Neuronal stem cell (in vitro differentiated cells): ENCODE measurements at regions not wholly inside any gene's neighbourhood (a gene's known extent, or its start where the extent isn't known, plus 50 kb on each side); places are given as distances from the start of the nearest gene placed in this dataset.
"Not testable (repeated sequence)": the region's sequence is repeated elsewhere in the genome, so short reads cannot be mapped to it uniquely, and the experiment has no call there.

Experiments
- DNase-seq: peaks from one replicate; pipeline ENCODE4 v3.0.0-alpha.2; 2013; ENCODE audit warnings: low spot score
- H2AFZ ChIP-seq: one replicate; pipeline ENCODE4 v1.6.1; 2013; ENCODE audit warnings: mild to moderate bottlenecking, low read length, inconsistent platforms
- H2AK5ac ChIP-seq: 2 replicates; pipeline ENCODE4 v1.6.1; 2013; ENCODE audit warnings: low read depth, mild to moderate bottlenecking, inconsistent platforms, low read length, moderate library complexity, mixed read lengths
- H2BK120ac ChIP-seq: 2 replicates; pipeline ENCODE4 v1.6.1; 2013; ENCODE audit warnings: low read depth, mild to moderate bottlenecking, inconsistent platforms, low read length, moderate library complexity, mixed read lengths
- H2BK12ac ChIP-seq: one replicate; pipeline ENCODE4 v1.6.1; 2013; ENCODE audit warnings: low read length, inconsistent platforms
- H2BK15ac ChIP-seq: 2 replicates; pipeline ENCODE4 v1.6.1; 2013; ENCODE audit warnings: mild to moderate bottlenecking, low read length, inconsistent platforms, mixed read lengths
- H2BK5ac ChIP-seq: one replicate; pipeline ENCODE4 v1.6.1; 2013; ENCODE audit warnings: inconsistent platforms, mild to moderate bottlenecking, low read length, moderate library complexity
- H3K14ac ChIP-seq: one replicate; pipeline ENCODE4 v1.6.1; 2013; ENCODE audit warnings: low read length, inconsistent platforms
- H3K18ac ChIP-seq: 2 replicates; pipeline ENCODE4 v1.6.1; 2013; ENCODE audit warnings: low read length, inconsistent platforms
- H3K23ac ChIP-seq: 2 replicates; pipeline ENCODE4 v1.6.1; 2013; ENCODE audit warnings: low read depth, mild to moderate bottlenecking, mixed read lengths, low read length, inconsistent platforms; ENCODE audit not compliant: poor library complexity
- H3K27ac ChIP-seq: replicated peaks from 3 replicates; pipeline ENCODE4 v1.5.1; 2013; ENCODE audit warnings: low read length, inconsistent platforms
- H3K27me3 ChIP-seq, 3 experiments: 2 replicates each; pipeline ENCODE4 v1.6.1; 2013; ENCODE audit warnings: low read length in 3 of 3, mild to moderate bottlenecking in 2 of 3, inconsistent platforms in 1 of 3, low read depth in 1 of 3, mixed read lengths in 1 of 3, moderate library complexity in 1 of 3; ENCODE audit not compliant: control insufficient read depth in 3 of 3, insufficient read depth in 3 of 3
- H3K36me3 ChIP-seq, 2 donors: replicated peaks in 1 of 2; 2 replicates each; pipeline ENCODE4 v1.6.1; 2013; ENCODE audit warnings: low read length in 2 of 2; ENCODE audit not compliant: control insufficient read depth in 2 of 2, insufficient read depth in 2 of 2
- H3K4ac ChIP-seq: 2 replicates; pipeline ENCODE4 v1.6.1; 2013; ENCODE audit warnings: inconsistent platforms, mild to moderate bottlenecking, low read length, moderate library complexity
- H3K4me1 ChIP-seq, 2 donors: 1 replicate in 1 of 2; 2 replicates in 1 of 2; pipeline ENCODE4 v1.6.1; 2013; ENCODE audit warnings: low read length in 2 of 2, low read depth in 1 of 2; ENCODE audit not compliant: control insufficient read depth in 2 of 2, insufficient read depth in 1 of 2
- H3K4me2 ChIP-seq: one replicate; pipeline ENCODE4 v1.6.1; 2013; ENCODE audit warnings: mild to moderate bottlenecking, low read length, inconsistent platforms; ENCODE audit not compliant: insufficient read depth, poor library complexity, severe bottlenecking
- H3K4me3 ChIP-seq, 2 donors: 2 replicates each; pipeline ENCODE4 v1.5.1; 2013; ENCODE audit warnings: low read length in 2 of 2, mild to moderate bottlenecking in 2 of 2, inconsistent platforms in 1 of 2, moderate library complexity in 1 of 2
- H3K79me1 ChIP-seq: one replicate; pipeline ENCODE4 v1.6.1; 2013; ENCODE audit warnings: low read depth, mild to moderate bottlenecking, inconsistent platforms, low read length, moderate library complexity
- H3K9ac ChIP-seq: one replicate; pipeline ENCODE4 v1.6.1; 2013; ENCODE audit warnings: mild to moderate bottlenecking, low read depth, low read length, inconsistent platforms; ENCODE audit not compliant: poor library complexity
- H3K9me3 ChIP-seq, 2 donors: replicated peaks in 1 of 2; 2 replicates each; pipeline versions ENCODE3 to v1.6.1; 2013; ENCODE audit warnings: low read length in 2 of 2, mild to moderate bottlenecking in 2 of 2, inconsistent platforms in 1 of 2, low read depth in 1 of 2, mixed read lengths in 1 of 2, moderate library complexity in 1 of 2; ENCODE audit not compliant: control insufficient read depth in 2 of 2, insufficient read depth in 1 of 2
- H4K8ac ChIP-seq: one replicate; pipeline ENCODE4 v1.6.1; 2013; ENCODE audit warnings: low read depth, mild to moderate bottlenecking, inconsistent platforms, low read length, moderate library complexity
- H4K91ac ChIP-seq: one replicate; pipeline ENCODE4 v1.6.1; 2013; ENCODE audit warnings: low read length, low read depth, mild to moderate bottlenecking, inconsistent platforms; ENCODE audit not compliant: poor library complexity
- WGBS, 2 donors: extraction: QIAGEN DNeasy Blood & Tissue Kit; methylation state at CpG; one replicate each; pipeline ENCODE4 v1.1.7; 2013; ENCODE audit warnings: missing lambda C conversion rate in 2 of 2, mixed read lengths in 1 of 2; ENCODE audit not compliant: insufficient read length in 2 of 2, insufficient replicate concordance in 1 of 2; ENCODE audit errors: extremely low coverage in 2 of 2; 5-methylcytosine and 5-hydroxymethylcytosine counted together

DNA sequence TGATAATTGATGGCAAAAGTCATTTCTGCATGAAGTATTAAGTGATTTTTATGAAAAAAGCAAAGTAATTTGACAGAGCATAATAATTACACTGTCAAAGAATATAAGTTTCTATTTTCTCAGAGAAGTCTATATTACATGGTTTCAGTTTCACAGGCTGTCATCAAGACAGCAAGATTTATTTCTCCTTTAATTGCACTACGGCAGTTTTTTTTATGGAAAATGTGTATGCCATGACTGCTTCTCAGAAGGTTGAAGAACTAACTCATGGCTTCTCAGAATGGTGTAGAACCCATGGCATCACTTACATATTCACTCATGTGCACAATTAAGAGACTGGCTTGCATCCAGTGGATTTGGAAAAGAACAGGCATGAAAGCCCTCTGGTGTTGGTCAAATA is 870.3 kb upstream of the SORCS1 start:
- Histone ChIP-seq H3K23ac (no peak overlapping the region), H3K4ac (no peak overlapping the region), H3K4me3 (no peak overlapping the region), H3K14ac (no peak overlapping the region), H3K79me1 (peaks cover under 1% of the 10 kb centered on the region), H3K4me2 (no peak overlapping the region), H2BK120ac (no peak overlapping the region), H4K91ac (no peak overlapping the region), H3K27me3 (no peaks in the 10 kb centered on the region), H3K18ac (no peak overlapping the region), H3K4me1 (no peaks in the 10 kb centered on the region), H4K8ac (no peak overlapping the region), H3K9ac (no peak overlapping the region), H2AFZ (no peak overlapping the region), H2BK12ac (no peak overlapping the region), H3K27ac (no peak overlapping the region), H3K9me3 (no peaks in the 10 kb centered on the region), H2AK5ac (no peak overlapping the region), H2BK5ac (no peak overlapping the region), H2BK15ac (no peak overlapping the region), H3K36me3 (no peaks in the 10 kb centered on the region)
- WGBS, 2 donors: no CpG with 5 or more reads among the region's 1 CpG
- no peak for DNase-seq

DNA sequence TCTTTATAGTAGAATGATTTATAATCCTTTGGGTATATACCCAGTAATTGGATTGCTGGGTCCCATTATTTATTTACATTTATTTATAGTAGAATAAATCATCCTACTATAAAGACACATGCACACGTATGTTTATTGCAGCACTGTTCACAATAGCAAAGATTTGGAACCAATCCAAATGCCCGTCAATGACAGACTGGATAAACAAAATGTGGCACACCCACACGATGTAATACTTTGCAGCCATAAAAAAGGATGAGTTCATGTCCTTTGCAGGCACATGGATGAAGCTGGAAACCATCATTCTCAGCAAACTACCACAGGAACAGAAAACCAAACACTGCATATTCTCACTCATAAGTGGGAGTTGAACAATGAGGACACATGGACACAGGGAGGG is 869.0 kb upstream of the SORCS1 start:
- not testable (repeated sequence) for H3K18ac ChIP-seq, H3K4me1 ChIP-seq, H3K23ac ChIP-seq, H3K27me3 ChIP-seq, H3K4me2 ChIP-seq, H2BK15ac ChIP-seq, H3K14ac ChIP-seq, H3K4ac ChIP-seq, H3K27ac ChIP-seq, H2AFZ ChIP-seq, H3K79me1 ChIP-seq, H2BK5ac ChIP-seq, H3K36me3 ChIP-seq, H2BK120ac ChIP-seq, H4K8ac ChIP-seq, H2AK5ac ChIP-seq, H3K4me3 ChIP-seq, H4K91ac ChIP-seq, H2BK12ac ChIP-seq, H3K9ac ChIP-seq, H3K9me3 ChIP-seq, DNase-seq
- WGBS, 2 donors: no CpG with 5 or more reads among the region's 3 CpGs

DNA sequence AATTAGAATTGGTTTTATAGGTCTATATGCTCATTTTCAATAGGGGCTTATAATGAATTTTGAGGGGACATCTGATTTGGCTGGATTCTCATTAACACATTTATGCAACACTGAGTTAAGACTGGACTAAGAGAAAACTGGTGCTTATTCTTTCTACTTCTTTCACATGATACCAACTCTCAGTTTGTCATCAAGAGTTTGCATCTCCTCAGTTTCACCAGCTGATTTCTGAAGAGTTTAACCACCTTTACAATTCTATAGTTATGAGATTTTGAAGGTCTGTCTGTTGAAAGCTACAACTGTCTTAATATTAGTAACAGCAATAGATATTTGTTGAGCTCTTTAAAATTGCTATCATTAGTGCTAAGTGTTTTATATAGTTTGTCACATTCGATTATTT is 867.0 kb upstream of the SORCS1 start:
- H2BK120ac ChIP-seq: no peak overlapping the region
- no peak overlapping the region for H2AK5ac ChIP-seq
- H4K91ac ChIP-seq: no peak overlapping the region
- no peak overlapping the region for H3K23ac ChIP-seq
- peaks cover 2% of the 10 kb centered on the region for H3K79me1 ChIP-seq
- H3K14ac ChIP-seq: no peak overlapping the region
- H3K27me3 ChIP-seq: no peaks in the 10 kb centered on the region
- H3K36me3 ChIP-seq: no peaks in the 10 kb centered on the region
- H3K4me2 ChIP-seq: no peak overlapping the region
- H2BK15ac ChIP-seq: no peak overlapping the region
- DNase-seq: no peak
- H3K4ac ChIP-seq: no peak overlapping the region
- no peak overlapping the region for H3K27ac ChIP-seq
- H3K9ac ChIP-seq: no peak overlapping the region
- no CpG with 5 or more reads among the region's 1 CpG for WGBS, 2 donors
- H3K4me1 ChIP-seq: no peaks in the 10 kb centered on the region
- no peak overlapping the region for H2BK5ac ChIP-seq
- no peak overlapping the region for H3K18ac ChIP-seq
- no peak overlapping the region for H2AFZ ChIP-seq
- no peaks in the 10 kb centered on the region for H3K9me3 ChIP-seq
- no peak overlapping the region for H4K8ac ChIP-seq
- H2BK12ac ChIP-seq: no peak overlapping the region
- no peak overlapping the region for H3K4me3 ChIP-seq

DNA sequence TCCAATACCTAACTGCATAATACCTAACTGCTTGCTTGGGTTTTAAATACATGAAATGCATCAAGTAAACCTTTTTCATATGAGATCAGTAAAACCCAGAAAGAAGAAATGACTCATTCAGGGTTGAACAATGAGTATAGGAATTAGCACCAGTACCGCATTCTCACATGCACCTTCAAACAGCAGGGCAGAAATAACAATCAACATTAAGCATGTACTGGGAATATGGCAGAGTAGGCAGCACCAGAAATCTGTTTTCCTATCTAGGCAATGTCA is 850.3 kb upstream of the SORCS1 start:
- H3K9me3 ChIP-seq: peaks cover 0 to 2% of the 10 kb centered on the region in 2 donors

More for the DNA sequence above, 850.3 kb upstream of the SORCS1 start:
- H2BK15ac ChIP-seq: no peak overlapping the region
- no peak overlapping the region for H3K27ac ChIP-seq
- H3K9ac ChIP-seq: no peak overlapping the region
- H3K4me2 ChIP-seq: no peak overlapping the region
- no peak overlapping the region for H3K14ac ChIP-seq
- no peak overlapping the region for H3K23ac ChIP-seq
- WGBS, 2 donors: no CpG with 5 or more reads among the region's 1 CpG
- no peaks in the 10 kb centered on the region for H3K4me1 ChIP-seq
- H4K91ac ChIP-seq: no peak overlapping the region
- H3K36me3 ChIP-seq: no peaks in the 10 kb centered on the region
- DNase-seq: no peak
- H3K79me1 ChIP-seq: no peaks in the 10 kb centered on the region
- no peak overlapping the region for H2BK12ac ChIP-seq
- no peak overlapping the region for H2AFZ ChIP-seq
- no peaks in the 10 kb centered on the region for H3K27me3 ChIP-seq
- no peak overlapping the region for H2AK5ac ChIP-seq
- no peak overlapping the region for H3K18ac ChIP-seq
- no peak overlapping the region for H2BK5ac ChIP-seq
- H3K4ac ChIP-seq: no peak overlapping the region
- H4K8ac ChIP-seq: no peak overlapping the region
- no peak overlapping the region for H3K4me3 ChIP-seq
- no peak overlapping the region for H2BK120ac ChIP-seq
